Prostate gland (tissue), 2 donors: ENCODE measurements at regions not wholly inside any gene's neighbourhood (a gene's known extent, or its start where the extent isn't known, plus 50 kb on each side); places are given as distances from the start of the nearest gene placed in this dataset.

Source experiments
- POLR2AphosphoS5 ChIP-seq: sonication (generic); formaldehyde crosslinking; IDR thresholded peaks from one replicate; pipeline ENCODE4 v1.6.1; 2017; ENCODE audit warnings: antibody characterized with exemption
- TF ChIP-seq, protein P1 (sequence below), 4 experiments: fragments of 200-600 bp in 2 of 4; fragments of 450-650 bp in 2 of 4; sonication (generic) in 2 of 4; IDR thresholded peaks; 1 replicate in 3 of 4; 2 replicates in 1 of 4; pipeline ENCODE4 v1.5.1; 2016 to 2019; ENCODE audit warnings: antibody characterized with exemption in 4 of 4, mild to moderate bottlenecking in 2 of 4, moderate library complexity in 2 of 4

DNA sequence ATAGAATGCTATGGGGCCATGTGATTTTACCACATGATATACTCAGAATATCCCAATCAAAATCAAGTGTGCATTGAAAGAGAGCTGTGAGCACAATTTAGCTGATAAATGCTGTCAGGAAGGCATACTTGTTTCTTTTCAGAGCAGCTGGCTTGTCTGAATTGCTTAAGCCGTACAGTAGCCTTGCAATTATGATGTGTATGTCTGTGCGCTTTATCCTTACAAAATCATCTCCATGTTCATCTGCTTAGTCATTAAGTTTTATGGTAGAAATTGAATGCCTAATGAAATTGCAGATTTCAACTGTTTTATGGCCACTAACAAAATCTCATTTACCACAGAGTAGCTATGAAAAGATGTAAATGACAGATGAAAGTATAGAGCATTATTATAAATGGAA lies 346.0 kb upstream of the DLGAP1 start:
- TF ChIP-seq POLR2AphosphoS5, result no peak
- TF ChIP-seq, protein P1, sequence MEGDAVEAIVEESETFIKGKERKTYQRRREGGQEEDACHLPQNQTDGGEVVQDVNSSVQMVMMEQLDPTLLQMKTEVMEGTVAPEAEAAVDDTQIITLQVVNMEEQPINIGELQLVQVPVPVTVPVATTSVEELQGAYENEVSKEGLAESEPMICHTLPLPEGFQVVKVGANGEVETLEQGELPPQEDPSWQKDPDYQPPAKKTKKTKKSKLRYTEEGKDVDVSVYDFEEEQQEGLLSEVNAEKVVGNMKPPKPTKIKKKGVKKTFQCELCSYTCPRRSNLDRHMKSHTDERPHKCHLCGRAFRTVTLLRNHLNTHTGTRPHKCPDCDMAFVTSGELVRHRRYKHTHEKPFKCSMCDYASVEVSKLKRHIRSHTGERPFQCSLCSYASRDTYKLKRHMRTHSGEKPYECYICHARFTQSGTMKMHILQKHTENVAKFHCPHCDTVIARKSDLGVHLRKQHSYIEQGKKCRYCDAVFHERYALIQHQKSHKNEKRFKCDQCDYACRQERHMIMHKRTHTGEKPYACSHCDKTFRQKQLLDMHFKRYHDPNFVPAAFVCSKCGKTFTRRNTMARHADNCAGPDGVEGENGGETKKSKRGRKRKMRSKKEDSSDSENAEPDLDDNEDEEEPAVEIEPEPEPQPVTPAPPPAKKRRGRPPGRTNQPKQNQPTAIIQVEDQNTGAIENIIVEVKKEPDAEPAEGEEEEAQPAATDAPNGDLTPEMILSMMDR (IDR thresholded peaks at IDR 0.05), result no peak
